ENCODE measurements at regions not wholly inside any gene's neighbourhood (a gene's known extent, or its start where the extent isn't known, plus 50 kb on each side); places are given as distances from the start of the nearest gene placed in this dataset.

- Histone ChIP-seq H3K4me3 (replicated peaks in 1 of 4; ENCODE audit: control extremely low read depth in 1 of 4, insufficient read depth in 1 of 4, low read depth in 3 of 4, low read length in 4 of 4) (no peak overlapping the region), H3K27ac (ENCODE audit: insufficient read depth, low read length) (no peak overlapping the region), H2AFZ (ENCODE audit: low read length) (no peak overlapping the region), H3K36me3 (ENCODE audit: control insufficient read depth, insufficient read depth, low read length) (no peaks in the 10 kb centered on the region), H3K79me2 (ENCODE audit: control insufficient read depth, insufficient read depth, low read length) (no peaks in the 10 kb centered on the region), H3K4me2 (ENCODE audit: extremely low read depth, insufficient read depth, low read length) (no peak overlapping the region), H3K9me3 (ENCODE audit: control insufficient read depth, insufficient read depth, low read depth, low read length) (no peaks in the 10 kb centered on the region), H3K4me1 (ENCODE audit: control insufficient read depth, extremely low read depth, insufficient read depth, low read length) (no peaks in the 10 kb centered on the region), H3K9ac (ENCODE audit: insufficient read depth, low read length) (no peak overlapping the region), H3K27me3 (ENCODE audit: control insufficient read depth, insufficient read depth, low read length) (no peaks in the 10 kb centered on the region), H4K20me1 (ENCODE audit: control insufficient read depth, extremely low read depth, insufficient read depth, low read length) (no peaks in the 10 kb centered on the region)
- TF ChIP-seq, protein P1, sequence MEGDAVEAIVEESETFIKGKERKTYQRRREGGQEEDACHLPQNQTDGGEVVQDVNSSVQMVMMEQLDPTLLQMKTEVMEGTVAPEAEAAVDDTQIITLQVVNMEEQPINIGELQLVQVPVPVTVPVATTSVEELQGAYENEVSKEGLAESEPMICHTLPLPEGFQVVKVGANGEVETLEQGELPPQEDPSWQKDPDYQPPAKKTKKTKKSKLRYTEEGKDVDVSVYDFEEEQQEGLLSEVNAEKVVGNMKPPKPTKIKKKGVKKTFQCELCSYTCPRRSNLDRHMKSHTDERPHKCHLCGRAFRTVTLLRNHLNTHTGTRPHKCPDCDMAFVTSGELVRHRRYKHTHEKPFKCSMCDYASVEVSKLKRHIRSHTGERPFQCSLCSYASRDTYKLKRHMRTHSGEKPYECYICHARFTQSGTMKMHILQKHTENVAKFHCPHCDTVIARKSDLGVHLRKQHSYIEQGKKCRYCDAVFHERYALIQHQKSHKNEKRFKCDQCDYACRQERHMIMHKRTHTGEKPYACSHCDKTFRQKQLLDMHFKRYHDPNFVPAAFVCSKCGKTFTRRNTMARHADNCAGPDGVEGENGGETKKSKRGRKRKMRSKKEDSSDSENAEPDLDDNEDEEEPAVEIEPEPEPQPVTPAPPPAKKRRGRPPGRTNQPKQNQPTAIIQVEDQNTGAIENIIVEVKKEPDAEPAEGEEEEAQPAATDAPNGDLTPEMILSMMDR (conservative IDR thresholded peaks at IDR 0.05 in 1 of 2, IDR thresholded peaks at IDR 0.05 in 1 of 2; ENCODE audit: low read depth in 1 of 2, low read length in 2 of 2) = no peak
- TF ChIP-seq EZH2 (IDR thresholded peaks at IDR 0.05; ENCODE audit: low read length, missing control alignments) = no peak
- no peak for DNase-seq (ENCODE audit: low read depth in 2 of 2)
These were observed 202.6 kb upstream of the SEMA3E start for GRCh38 chr7:83851551-83851950.

GRCh38 chr7:83850941-83851340 lies 202.0 kb upstream of the SEMA3E start:
- DNase-seq (ENCODE audit: low read depth in 2 of 2) = no peak
- Histone ChIP-seq H3K9me3 (ENCODE audit: control insufficient read depth, insufficient read depth, low read depth, low read length) (no peaks in the 10 kb centered on the region), H3K79me2 (ENCODE audit: control insufficient read depth, insufficient read depth, low read length) (no peaks in the 10 kb centered on the region), H3K4me2 (ENCODE audit: extremely low read depth, insufficient read depth, low read length) (no peak overlapping the region), H2AFZ (ENCODE audit: low read length) (no peak overlapping the region), H4K20me1 (ENCODE audit: control insufficient read depth, extremely low read depth, insufficient read depth, low read length) (no peaks in the 10 kb centered on the region), H3K36me3 (ENCODE audit: control insufficient read depth, insufficient read depth, low read length) (no peaks in the 10 kb centered on the region), H3K27me3 (ENCODE audit: control insufficient read depth, insufficient read depth, low read length) (no peaks in the 10 kb centered on the region), H3K4me1 (ENCODE audit: control insufficient read depth, extremely low read depth, insufficient read depth, low read length) (no peaks in the 10 kb centered on the region), H3K4me3 (replicated peaks in 1 of 4; ENCODE audit: control extremely low read depth in 1 of 4, insufficient read depth in 1 of 4, low read depth in 3 of 4, low read length in 4 of 4) (no peak overlapping the region), H3K27ac (ENCODE audit: insufficient read depth, low read length) (no peak overlapping the region), H3K9ac (ENCODE audit: insufficient read depth, low read length) (no peak overlapping the region)
- TF ChIP-seq EZH2 (IDR thresholded peaks at IDR 0.05; ENCODE audit: low read length, missing control alignments) = no peak
- TF ChIP-seq, protein P1 (conservative IDR thresholded peaks at IDR 0.05 in 1 of 2, IDR thresholded peaks at IDR 0.05 in 1 of 2; ENCODE audit: low read depth in 1 of 2, low read length in 2 of 2) = no peak

GRCh38 chr7:83850125-83850524 lies 201.2 kb upstream of the SEMA3E start:
- DNase-seq (ENCODE audit: low read depth in 2 of 2) = peak in 1 of 2 donors; percentile 3
- no peak overlapping the region for H2AFZ ChIP-seq (ENCODE audit: low read length)

More at GRCh38 chr7:83850125-83850524, 201.2 kb upstream of the SEMA3E start:
- Histone ChIP-seq H3K4me1 (ENCODE audit: control insufficient read depth, extremely low read depth, insufficient read depth, low read length) (no peaks in the 10 kb centered on the region), H3K9ac (ENCODE audit: insufficient read depth, low read length) (no peak overlapping the region), H3K36me3 (ENCODE audit: control insufficient read depth, insufficient read depth, low read length) (no peaks in the 10 kb centered on the region), H4K20me1 (ENCODE audit: control insufficient read depth, extremely low read depth, insufficient read depth, low read length) (no peaks in the 10 kb centered on the region), H3K4me2 (ENCODE audit: extremely low read depth, insufficient read depth, low read length) (no peak overlapping the region), H3K9me3 (ENCODE audit: control insufficient read depth, insufficient read depth, low read depth, low read length) (no peaks in the 10 kb centered on the region), H3K4me3 (replicated peaks in 1 of 4; ENCODE audit: control extremely low read depth in 1 of 4, insufficient read depth in 1 of 4, low read depth in 3 of 4, low read length in 4 of 4) (no peak overlapping the region), H3K27me3 (ENCODE audit: control insufficient read depth, insufficient read depth, low read length) (no peaks in the 10 kb centered on the region), H3K79me2 (ENCODE audit: control insufficient read depth, insufficient read depth, low read length) (no peaks in the 10 kb centered on the region), H3K27ac (ENCODE audit: insufficient read depth, low read length) (no peak overlapping the region)
- TF ChIP-seq, protein P1 (conservative IDR thresholded peaks at IDR 0.05 in 1 of 2, IDR thresholded peaks at IDR 0.05 in 1 of 2; ENCODE audit: low read depth in 1 of 2, low read length in 2 of 2) = no peak
- no peak for TF ChIP-seq EZH2 (IDR thresholded peaks at IDR 0.05; ENCODE audit: low read length, missing control alignments)
